GM23338 (cell line): ENCODE measurements at regions not wholly inside any gene's neighbourhood (a gene's known extent, or its start where the extent isn't known, plus 50 kb on each side); places are given as distances from the start of the nearest gene placed in this dataset.

ENCODE experiments used
- ATAC-seq: fragments of 200-7000 bp; cut with Tn5 transposase; 3 replicates; pipeline ENCODE4 v1.9.1; 2020
- DNase-seq: peaks from one replicate; pipeline ENCODE4 v3.0.0-alpha.2; 2015; ENCODE audit warnings: low spot score
- H2AFZ ChIP-seq: fragments of 200-600 bp; sonication (generic); 2 replicates; pipeline ENCODE4 v1.8.0; 2016; ENCODE audit warnings: antibody characterized with exemption, mild to moderate bottlenecking, moderate library complexity
- H3F3A ChIP-seq: fragments of 200-600 bp; sonication (generic); replicated peaks from 2 replicates; pipeline ENCODE4 v1.8.0; 2017; ENCODE audit warnings: antibody characterized with exemption, mixed run types, low read depth
- H3K27ac ChIP-seq: fragments of 200-600 bp; sonication (generic); 2 replicates; pipeline ENCODE4 v1.6.1; 2016; ENCODE audit warnings: low read depth
- H3K27me3 ChIP-seq: fragments of 200-600 bp; sonication (generic); 2 replicates; pipeline ENCODE4 v1.8.0; 2016; ENCODE audit warnings: mild to moderate bottlenecking, mixed run types, moderate library complexity; ENCODE audit not compliant: insufficient read depth
- H3K36me3 ChIP-seq: fragments of 200-600 bp; sonication (generic); 2 replicates; pipeline ENCODE4 v1.8.0; 2016; ENCODE audit warnings: mild to moderate bottlenecking; ENCODE audit not compliant: insufficient read depth
- H3K4me1 ChIP-seq: fragments of 200-600 bp; sonication (generic); 2 replicates; pipeline ENCODE4 v1.8.0; 2016; ENCODE audit warnings: mild to moderate bottlenecking, moderate library complexity; ENCODE audit not compliant: insufficient read depth
- H3K4me2 ChIP-seq: fragments of 200-600 bp; sonication (generic); 2 replicates; pipeline ENCODE4 v1.7.1; 2017; ENCODE audit warnings: mixed run types
- H3K4me3 ChIP-seq: fragments of 200-600 bp; sonication (generic); 2 replicates; pipeline ENCODE4 v1.6.1; 2016; ENCODE audit warnings: mixed run types
- H3K79me2 ChIP-seq: fragments of 200-600 bp; sonication (generic); replicated peaks from 2 replicates; pipeline ENCODE4 v1.8.0; 2017; ENCODE audit warnings: mild to moderate bottlenecking; ENCODE audit not compliant: insufficient read depth
- H3K9me2 ChIP-seq: fragments of 200-600 bp; sonication (generic); 2 replicates; pipeline ENCODE4 v1.8.0; 2017; ENCODE audit not compliant: insufficient read depth
- H4K20me1 ChIP-seq: fragments of 200-600 bp; sonication (generic); replicated peaks from 2 replicates; pipeline ENCODE4 v1.8.0; 2017; ENCODE audit warnings: mild to moderate bottlenecking; ENCODE audit not compliant: insufficient read depth
- H3K27ac Mint-ChIP-seq: 2 replicates; pipeline ENCODE4 v1.8.0; 2020; ENCODE audit warnings: inconsistent platforms, mild to moderate bottlenecking, moderate library complexity, mixed read lengths
- H3K27me3 Mint-ChIP-seq: 3 replicates; pipeline ENCODE4 v1.8.0; 2022; ENCODE audit warnings: low read depth, mild to moderate bottlenecking, moderate library complexity, mixed read lengths, inconsistent platforms; ENCODE audit not compliant: insufficient read depth, poor library complexity
- H3K36me3 Mint-ChIP-seq: 3 replicates; pipeline ENCODE4 v1.8.0; 2021; ENCODE audit warnings: low read depth, mild to moderate bottlenecking, inconsistent platforms, moderate library complexity, mixed read lengths
- H3K4me1 Mint-ChIP-seq: 3 replicates; pipeline ENCODE4 v1.8.0; 2020; ENCODE audit warnings: mild to moderate bottlenecking, inconsistent platforms, mixed read lengths
- H3K4me3 Mint-ChIP-seq: 3 replicates; pipeline ENCODE4 v1.8.0; 2021; ENCODE audit warnings: moderate library complexity, mild to moderate bottlenecking, inconsistent platforms, mixed read lengths
- H3K9me3 Mint-ChIP-seq: 3 replicates; pipeline ENCODE4 v1.8.0; 2020; ENCODE audit warnings: moderate library complexity, mild to moderate bottlenecking, inconsistent platforms, mixed read lengths
- CREB1 ChIP-seq: fragments of 250-450 bp; sonication (Bioruptor Pico); IDR thresholded peaks from 2 replicates; pipeline ENCODE4 v1.5.0; 2020; ENCODE audit warnings: low read depth, mild to moderate bottlenecking, moderate library complexity
- EZH2phosphoT487 ChIP-seq: fragments of 200-600 bp; sonication (generic); IDR thresholded peaks from one replicate; pipeline ENCODE4 v1.8.1; 2018; ENCODE audit warnings: antibody characterized with exemption; ENCODE audit not compliant: unreplicated experiment
- JUNB ChIP-seq: IDR thresholded peaks from one replicate; pipeline ENCODE4 v1.6.1; 2016; ENCODE audit warnings: antibody characterized with exemption; ENCODE audit not compliant: unreplicated experiment
- NANOG ChIP-seq: IDR thresholded peaks from 2 replicates; pipeline ENCODE4 v1.6.1; 2016; ENCODE audit warnings: antibody characterized with exemption, borderline replicate concordance
- POLR2AphosphoS5 ChIP-seq: IDR thresholded peaks from 2 replicates; pipeline ENCODE4 v1.6.1; 2016; ENCODE audit warnings: antibody characterized with exemption, low read depth
- STAT1 ChIP-seq: IDR thresholded peaks from one replicate; pipeline ENCODE4 v1.6.1; 2016; ENCODE audit warnings: antibody characterized with exemption; ENCODE audit not compliant: unreplicated experiment
- ZNF114 ChIP-seq: fragments of 250-450 bp; sonication (Bioruptor Pico); IDR thresholded peaks from 2 replicates; pipeline ENCODE4 v1.5.0; 2020; ENCODE audit warnings: mild to moderate bottlenecking, moderate library complexity
- ZNF331 ChIP-seq: fragments of 250-450 bp; sonication (Bioruptor Pico); IDR thresholded peaks from 2 replicates; pipeline ENCODE4 v1.5.0; 2020; ENCODE audit warnings: low read depth, mild to moderate bottlenecking, moderate library complexity
- TF ChIP-seq, protein P1 (sequence below), 2 experiments: fragments of 200-600 bp in 1 of 2; sonication (generic) in 1 of 2; conservative IDR thresholded peaks; 2 replicates each; pipeline versions ENCODE4 v1.5.1 to v1.6.1; 2016 to 2017; ENCODE audit warnings: antibody characterized with exemption in 2 of 2, low read depth in 2 of 2, mild to moderate bottlenecking in 2 of 2, moderate library complexity in 1 of 2
- TF ChIP-seq, protein P2 (sequence below): fragments of 250-450 bp; sonication (Bioruptor Pico); IDR thresholded peaks from 2 replicates; pipeline ENCODE4 v1.5.0; 2020; ENCODE audit warnings: mild to moderate bottlenecking, moderate library complexity
- TF ChIP-seq, protein P3 (sequence below): IDR thresholded peaks from 2 replicates; pipeline ENCODE4 v1.6.1; 2016; ENCODE audit warnings: antibody characterized with exemption
- TF ChIP-seq, protein P4 (sequence below): IDR thresholded peaks from one replicate; pipeline ENCODE4 v1.6.1; 2018; ENCODE audit warnings: antibody characterized with exemption; ENCODE audit not compliant: unreplicated experiment

DNA sequence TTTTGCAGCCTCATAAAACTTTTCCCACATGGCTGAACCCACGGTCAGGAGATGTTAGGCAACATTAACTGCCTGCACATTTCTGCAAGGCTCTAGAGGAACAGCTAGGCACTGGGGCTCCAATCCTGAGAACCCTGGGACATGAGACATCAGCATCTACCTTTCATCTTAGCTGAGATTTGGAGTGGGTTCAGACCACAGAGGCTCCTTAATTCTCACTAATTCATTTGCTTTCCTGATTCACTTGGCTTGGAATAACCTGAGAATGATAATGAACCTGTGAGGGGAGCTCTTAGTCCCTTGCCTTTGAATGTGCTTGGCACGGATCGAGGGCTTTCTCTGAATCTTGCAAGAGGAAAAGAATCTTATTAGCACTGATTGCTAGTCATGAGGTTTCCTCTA is 266.2 kb downstream of the FIGN start (continued):
- no peak for TF ChIP-seq JUNB

DNA sequence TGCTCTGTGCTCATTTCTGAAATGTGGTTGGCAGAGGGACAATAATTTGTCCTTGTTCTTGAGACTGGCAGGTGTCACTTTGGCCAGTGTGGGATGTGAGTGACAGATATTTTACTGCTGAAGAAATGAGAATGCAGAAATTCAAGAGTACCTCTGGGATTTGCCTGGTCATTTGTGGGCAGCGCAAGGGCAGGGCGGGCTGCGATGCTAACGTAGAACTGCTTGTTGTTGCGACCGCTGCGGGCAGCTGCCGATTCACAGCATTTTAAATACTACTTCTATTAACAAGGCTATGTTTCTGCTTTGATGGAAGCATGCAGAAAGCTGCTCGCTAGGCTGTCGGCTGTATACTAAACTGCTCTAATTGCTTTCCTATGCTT is 268.6 kb downstream of the FIGN start:
- ATAC-seq (no peak), DNase-seq (no peak)
- Histone ChIP-seq H3K79me2 (no peaks in the 10 kb centered on the region), H3F3A (no peaks in the 10 kb centered on the region), H3K9me2 (no peaks in the 10 kb centered on the region), H2AFZ (no peak overlapping the region), H4K20me1 (no peaks in the 10 kb centered on the region), H3K27ac (no peak overlapping the region), H3K36me3 (no peaks in the 10 kb centered on the region), H3K4me2 (no peak overlapping the region), H3K4me3 (no peak overlapping the region), H3K27me3 (no peaks in the 10 kb centered on the region), H3K4me1 (peaks cover 5% of the 10 kb centered on the region; the same call in 1 of the 2 replicates)
- Mint-ChIP-seq H3K27me3 (peaks cover 2% of the 10 kb centered on the region), H3K9me3 (no peaks in the 10 kb centered on the region), H3K27ac (no peak overlapping the region), H3K4me1 (peaks cover 8% of the 10 kb centered on the region; the same call in 2 of the 3 replicates), H3K36me3 (no peaks in the 10 kb centered on the region), H3K4me3 (no peak overlapping the region)
- TF ChIP-seq, protein P1, sequence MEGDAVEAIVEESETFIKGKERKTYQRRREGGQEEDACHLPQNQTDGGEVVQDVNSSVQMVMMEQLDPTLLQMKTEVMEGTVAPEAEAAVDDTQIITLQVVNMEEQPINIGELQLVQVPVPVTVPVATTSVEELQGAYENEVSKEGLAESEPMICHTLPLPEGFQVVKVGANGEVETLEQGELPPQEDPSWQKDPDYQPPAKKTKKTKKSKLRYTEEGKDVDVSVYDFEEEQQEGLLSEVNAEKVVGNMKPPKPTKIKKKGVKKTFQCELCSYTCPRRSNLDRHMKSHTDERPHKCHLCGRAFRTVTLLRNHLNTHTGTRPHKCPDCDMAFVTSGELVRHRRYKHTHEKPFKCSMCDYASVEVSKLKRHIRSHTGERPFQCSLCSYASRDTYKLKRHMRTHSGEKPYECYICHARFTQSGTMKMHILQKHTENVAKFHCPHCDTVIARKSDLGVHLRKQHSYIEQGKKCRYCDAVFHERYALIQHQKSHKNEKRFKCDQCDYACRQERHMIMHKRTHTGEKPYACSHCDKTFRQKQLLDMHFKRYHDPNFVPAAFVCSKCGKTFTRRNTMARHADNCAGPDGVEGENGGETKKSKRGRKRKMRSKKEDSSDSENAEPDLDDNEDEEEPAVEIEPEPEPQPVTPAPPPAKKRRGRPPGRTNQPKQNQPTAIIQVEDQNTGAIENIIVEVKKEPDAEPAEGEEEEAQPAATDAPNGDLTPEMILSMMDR (conservative IDR thresholded peaks at IDR 0.05; ENCODE audit: low read depth in 2 of 2) = no peak
- TF ChIP-seq CREB1 (CRISPR knock-in tag) (no peak), STAT1 (no peak), JUNB (no peak), EZH2phosphoT487 (no peak), POLR2AphosphoS5 (no peak), NANOG (no peak), ZNF331 (CRISPR knock-in tag) (no peak), ZNF114 (CRISPR knock-in tag) (no peak)
- TF ChIP-seq, protein P2, sequence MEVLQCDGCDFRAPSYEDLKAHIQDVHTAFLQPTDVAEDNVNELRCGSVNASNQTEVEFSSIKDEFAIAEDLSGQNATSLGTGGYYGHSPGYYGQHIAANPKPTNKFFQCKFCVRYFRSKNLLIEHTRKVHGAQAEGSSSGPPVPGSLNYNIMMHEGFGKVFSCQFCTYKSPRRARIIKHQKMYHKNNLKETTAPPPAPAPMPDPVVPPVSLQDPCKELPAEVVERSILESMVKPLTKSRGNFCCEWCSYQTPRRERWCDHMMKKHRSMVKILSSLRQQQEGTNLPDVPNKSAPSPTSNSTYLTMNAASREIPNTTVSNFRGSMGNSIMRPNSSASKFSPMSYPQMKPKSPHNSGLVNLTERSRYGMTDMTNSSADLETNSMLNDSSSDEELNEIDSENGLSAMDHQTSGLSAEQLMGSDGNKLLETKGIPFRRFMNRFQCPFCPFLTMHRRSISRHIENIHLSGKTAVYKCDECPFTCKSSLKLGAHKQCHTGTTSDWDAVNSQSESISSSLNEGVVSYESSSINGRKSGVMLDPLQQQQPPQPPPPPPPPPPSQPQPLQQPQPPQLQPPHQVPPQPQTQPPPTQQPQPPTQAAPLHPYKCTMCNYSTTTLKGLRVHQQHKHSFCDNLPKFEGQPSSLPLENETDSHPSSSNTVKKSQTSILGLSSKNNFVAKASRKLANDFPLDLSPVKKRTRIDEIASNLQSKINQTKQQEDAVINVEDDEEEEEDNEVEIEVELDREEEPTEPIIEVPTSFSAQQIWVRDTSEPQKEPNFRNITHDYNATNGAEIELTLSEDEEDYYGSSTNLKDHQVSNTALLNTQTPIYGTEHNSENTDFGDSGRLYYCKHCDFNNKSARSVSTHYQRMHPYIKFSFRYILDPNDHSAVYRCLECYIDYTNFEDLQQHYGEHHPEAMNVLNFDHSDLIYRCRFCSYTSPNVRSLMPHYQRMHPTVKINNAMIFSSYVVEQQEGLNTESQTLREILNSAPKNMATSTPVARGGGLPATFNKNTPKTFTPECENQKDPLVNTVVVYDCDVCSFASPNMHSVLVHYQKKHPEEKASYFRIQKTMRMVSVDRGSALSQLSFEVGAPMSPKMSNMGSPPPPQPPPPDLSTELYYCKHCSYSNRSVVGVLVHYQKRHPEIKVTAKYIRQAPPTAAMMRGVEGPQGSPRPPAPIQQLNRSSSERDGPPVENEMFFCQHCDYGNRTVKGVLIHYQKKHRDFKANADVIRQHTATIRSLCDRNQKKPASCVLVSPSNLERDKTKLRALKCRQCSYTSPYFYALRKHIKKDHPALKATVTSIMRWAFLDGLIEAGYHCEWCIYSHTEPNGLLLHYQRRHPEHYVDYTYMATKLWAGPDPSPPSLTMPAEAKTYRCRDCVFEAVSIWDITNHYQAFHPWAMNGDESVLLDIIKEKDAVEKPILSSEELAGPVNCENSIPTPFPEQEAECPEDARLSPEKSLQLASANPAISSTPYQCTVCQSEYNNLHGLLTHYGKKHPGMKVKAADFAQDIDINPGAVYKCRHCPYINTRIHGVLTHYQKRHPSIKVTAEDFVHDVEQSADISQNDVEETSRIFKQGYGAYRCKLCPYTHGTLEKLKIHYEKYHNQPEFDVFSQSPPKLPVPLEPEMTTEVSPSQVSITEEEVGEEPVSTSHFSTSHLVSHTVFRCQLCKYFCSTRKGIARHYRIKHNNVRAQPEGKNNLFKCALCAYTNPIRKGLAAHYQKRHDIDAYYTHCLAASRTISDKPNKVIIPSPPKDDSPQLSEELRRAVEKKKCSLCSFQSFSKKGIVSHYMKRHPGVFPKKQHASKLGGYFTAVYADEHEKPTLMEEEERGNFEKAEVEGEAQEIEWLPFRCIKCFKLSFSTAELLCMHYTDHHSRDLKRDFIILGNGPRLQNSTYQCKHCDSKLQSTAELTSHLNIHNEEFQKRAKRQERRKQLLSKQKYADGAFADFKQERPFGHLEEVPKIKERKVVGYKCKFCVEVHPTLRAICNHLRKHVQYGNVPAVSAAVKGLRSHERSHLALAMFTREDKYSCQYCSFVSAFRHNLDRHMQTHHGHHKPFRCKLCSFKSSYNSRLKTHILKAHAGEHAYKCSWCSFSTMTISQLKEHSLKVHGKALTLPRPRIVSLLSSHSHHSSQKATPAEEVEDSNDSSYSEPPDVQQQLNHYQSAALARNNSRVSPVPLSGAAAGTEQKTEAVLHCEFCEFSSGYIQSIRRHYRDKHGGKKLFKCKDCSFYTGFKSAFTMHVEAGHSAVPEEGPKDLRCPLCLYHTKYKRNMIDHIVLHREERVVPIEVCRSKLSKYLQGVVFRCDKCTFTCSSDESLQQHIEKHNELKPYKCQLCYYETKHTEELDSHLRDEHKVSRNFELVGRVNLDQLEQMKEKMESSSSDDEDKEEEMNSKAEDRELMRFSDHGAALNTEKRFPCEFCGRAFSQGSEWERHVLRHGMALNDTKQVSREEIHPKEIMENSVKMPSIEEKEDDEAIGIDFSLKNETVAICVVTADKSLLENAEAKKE (CRISPR knock-in tag) = no peak
- TF ChIP-seq, protein P3, sequence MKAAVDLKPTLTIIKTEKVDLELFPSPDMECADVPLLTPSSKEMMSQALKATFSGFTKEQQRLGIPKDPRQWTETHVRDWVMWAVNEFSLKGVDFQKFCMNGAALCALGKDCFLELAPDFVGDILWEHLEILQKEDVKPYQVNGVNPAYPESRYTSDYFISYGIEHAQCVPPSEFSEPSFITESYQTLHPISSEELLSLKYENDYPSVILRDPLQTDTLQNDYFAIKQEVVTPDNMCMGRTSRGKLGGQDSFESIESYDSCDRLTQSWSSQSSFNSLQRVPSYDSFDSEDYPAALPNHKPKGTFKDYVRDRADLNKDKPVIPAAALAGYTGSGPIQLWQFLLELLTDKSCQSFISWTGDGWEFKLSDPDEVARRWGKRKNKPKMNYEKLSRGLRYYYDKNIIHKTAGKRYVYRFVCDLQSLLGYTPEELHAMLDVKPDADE = no peak
- TF ChIP-seq, protein P4, sequence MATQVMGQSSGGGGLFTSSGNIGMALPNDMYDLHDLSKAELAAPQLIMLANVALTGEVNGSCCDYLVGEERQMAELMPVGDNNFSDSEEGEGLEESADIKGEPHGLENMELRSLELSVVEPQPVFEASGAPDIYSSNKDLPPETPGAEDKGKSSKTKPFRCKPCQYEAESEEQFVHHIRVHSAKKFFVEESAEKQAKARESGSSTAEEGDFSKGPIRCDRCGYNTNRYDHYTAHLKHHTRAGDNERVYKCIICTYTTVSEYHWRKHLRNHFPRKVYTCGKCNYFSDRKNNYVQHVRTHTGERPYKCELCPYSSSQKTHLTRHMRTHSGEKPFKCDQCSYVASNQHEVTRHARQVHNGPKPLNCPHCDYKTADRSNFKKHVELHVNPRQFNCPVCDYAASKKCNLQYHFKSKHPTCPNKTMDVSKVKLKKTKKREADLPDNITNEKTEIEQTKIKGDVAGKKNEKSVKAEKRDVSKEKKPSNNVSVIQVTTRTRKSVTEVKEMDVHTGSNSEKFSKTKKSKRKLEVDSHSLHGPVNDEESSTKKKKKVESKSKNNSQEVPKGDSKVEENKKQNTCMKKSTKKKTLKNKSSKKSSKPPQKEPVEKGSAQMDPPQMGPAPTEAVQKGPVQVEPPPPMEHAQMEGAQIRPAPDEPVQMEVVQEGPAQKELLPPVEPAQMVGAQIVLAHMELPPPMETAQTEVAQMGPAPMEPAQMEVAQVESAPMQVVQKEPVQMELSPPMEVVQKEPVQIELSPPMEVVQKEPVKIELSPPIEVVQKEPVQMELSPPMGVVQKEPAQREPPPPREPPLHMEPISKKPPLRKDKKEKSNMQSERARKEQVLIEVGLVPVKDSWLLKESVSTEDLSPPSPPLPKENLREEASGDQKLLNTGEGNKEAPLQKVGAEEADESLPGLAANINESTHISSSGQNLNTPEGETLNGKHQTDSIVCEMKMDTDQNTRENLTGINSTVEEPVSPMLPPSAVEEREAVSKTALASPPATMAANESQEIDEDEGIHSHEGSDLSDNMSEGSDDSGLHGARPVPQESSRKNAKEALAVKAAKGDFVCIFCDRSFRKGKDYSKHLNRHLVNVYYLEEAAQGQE = no peak
